GM19240 (cell line): ENCODE measurements at regions not wholly inside any gene's neighbourhood (a gene's known extent, or its start where the extent isn't known, plus 50 kb on each side); places are given as distances from the start of the nearest gene placed in this dataset.

Experiments
- DNase-seq: peaks from one replicate; pipeline ENCODE4 v3.0.0; 2011; ENCODE audit warnings: low spot score; ENCODE audit not compliant: insufficient read length

- DNase-seq, result no peak
Measured at GRCh38 chr1:172887162-172887561, 163.6 kb downstream of the TNFSF18 start.

DNA sequence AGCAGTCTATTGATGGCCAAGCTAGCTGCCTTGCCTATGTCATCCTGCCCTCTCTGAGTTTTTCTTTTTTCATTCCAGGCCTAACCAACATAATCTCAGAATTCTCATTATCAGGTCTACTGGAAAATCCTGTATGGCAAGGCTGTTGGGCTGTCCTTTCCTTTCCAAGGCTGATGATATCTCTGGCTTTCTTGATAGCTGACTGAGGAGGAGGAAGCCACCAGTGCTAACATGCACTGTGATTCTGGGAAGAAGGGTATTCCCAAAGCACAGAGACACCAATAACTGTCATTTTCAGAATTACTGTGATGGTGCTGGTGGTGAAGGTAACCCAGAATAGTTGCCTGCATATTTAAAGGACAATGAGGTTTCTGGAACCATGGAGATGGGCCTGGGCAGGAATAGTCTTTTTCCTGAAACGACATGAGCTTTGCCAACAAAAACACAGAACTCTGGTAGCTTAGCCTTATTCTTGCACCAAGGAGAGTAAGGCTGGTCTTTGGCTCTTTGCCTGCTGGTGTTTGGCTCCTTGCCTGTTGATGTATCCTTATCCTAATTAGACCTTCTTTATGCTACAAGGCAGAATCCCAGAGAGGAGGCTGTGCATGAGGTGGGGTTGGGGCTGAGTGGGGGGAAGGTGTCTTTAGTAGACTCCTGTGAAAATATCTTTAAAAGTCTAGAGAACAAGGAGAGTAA lies 157.4 kb downstream of the TNFSF18 start:
- no peak for DNase-seq

GRCh38 chr1:172894349-172895049 lies 156.2 kb downstream of the TNFSF18 start:
- DNase-seq, result no peak

GRCh38 chr1:172895050-172895460 lies 155.7 kb downstream of the TNFSF18 start:
- peak; percentile 21 for DNase-seq

DNA sequence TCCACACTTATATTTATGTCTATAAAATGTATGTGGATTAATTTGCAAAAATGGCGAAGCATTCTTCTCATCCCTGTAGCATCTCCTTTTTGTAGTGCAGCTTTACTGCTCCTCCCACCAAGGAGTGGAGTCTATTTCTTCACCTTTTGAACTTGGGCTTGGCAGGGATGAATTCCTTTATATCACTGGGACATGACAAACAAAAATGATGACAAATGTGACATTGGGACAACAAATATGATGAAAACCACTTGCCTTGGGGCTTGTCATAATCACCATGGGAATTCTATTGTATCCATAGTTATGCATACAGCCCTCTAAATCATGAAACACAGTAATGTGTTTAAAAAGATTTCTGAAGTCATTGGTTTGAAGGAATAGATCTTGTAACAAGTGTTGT lies 155.0 kb downstream of the TNFSF18 start:
- no peak for DNase-seq

DNA sequence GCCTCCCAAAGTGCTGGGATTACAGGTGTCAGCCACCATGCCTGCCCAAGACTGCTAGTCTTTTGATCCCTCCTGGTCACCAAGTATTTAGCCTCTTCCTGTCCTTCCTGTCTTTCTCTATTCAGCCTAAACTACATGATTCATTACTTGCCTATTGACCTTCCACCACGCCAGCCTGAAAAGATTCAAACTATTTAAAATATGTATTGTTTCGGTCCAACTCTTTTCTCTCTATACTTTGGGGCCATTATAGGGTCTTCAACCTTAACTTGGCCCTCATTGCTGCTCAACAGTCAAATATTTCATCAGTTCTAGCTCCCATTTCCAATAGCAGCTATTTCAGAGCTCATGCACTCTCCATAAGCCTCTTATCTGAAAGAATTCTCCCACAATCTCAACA lies 153.0 kb downstream of the TNFSF18 start:
- no peak for DNase-seq

DNA sequence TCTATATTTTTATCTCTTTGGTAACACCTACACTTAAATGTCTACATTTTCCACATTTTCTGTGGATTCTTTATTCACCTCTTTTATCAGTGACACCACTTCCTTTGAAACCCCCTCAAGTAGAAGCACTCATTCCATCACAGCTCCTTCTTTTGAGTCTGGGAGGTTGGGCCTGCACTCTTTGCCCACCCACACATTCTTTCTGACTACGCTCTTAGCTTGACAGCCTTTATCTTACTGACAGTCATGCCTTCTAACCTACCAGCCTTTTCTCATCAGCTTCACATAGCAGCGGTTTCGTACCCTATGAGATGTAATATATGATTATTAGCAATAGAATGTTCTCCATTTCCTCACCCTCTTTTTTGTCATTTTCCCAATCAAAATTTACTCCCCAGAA lies 151.9 kb downstream of the TNFSF18 start:
- DNase-seq, result no peak

DNA sequence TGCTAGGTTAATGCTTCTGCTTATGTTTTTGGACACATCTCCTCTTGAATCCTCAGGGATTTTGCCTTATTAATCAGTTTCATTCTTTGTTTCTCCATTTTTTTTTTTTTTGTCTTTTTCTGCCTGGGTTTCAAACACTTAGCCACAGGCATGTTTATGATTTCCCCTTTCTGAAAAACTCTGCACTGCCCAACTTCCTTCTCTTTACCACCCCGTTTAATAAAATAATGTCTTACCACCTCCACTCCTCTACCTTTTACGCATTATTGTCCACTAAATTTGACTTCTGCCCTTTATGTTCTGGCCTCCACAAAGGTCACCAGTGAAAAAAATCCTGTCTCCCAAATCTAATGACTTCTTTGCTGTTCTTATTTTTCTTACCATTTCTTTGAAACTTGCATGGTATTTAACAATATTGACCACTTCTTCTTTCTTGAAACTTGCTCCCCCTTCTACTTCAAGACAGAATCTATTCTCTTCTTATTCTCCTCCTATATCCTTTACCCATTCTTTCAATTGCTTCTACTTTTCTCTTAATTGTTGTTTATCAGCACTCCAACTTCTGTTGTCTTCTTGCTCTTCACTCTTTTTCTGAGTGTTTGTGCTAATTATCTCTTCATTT lies 150.3 kb downstream of the TNFSF18 start:
- DNase-seq, result no peak

DNA sequence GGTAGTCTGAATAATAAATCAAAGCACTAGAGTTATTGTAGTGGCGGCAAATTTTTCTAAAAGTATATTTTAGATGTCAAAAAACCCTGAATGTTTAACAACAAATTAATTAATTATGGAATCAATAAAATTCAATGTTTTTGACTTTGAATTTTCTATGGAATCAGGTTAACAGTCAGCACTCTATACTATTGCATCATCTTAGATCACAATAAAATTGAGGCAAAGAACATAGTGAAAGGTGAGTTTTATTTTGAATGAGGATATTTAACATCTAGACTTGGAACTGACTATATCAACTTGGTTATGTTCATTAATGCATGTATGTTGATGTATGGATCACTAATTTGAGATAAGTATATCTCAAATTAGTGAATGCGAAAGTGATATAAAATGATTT lies 148.5 kb downstream of the TNFSF18 start:
- DNase-seq, result no peak

GRCh38 chr1:172902861-172903381 lies 147.8 kb downstream of the TNFSF18 start:
- DNase-seq, result no peak

GRCh38 chr1:172903581-172904220 lies 147.0 kb downstream of the TNFSF18 start:
- DNase-seq, result no peak

- DNase-seq, result no peak
Measured at GRCh38 chr1:172905452-172905851, 145.3 kb downstream of the TNFSF18 start.

- no peak for DNase-seq
Measured at GRCh38 chr1:172906778-172907592, 143.8 kb downstream of the TNFSF18 start.

GRCh38 chr1:172907834-172908326 lies 142.9 kb downstream of the TNFSF18 start:
- no peak for DNase-seq

DNA sequence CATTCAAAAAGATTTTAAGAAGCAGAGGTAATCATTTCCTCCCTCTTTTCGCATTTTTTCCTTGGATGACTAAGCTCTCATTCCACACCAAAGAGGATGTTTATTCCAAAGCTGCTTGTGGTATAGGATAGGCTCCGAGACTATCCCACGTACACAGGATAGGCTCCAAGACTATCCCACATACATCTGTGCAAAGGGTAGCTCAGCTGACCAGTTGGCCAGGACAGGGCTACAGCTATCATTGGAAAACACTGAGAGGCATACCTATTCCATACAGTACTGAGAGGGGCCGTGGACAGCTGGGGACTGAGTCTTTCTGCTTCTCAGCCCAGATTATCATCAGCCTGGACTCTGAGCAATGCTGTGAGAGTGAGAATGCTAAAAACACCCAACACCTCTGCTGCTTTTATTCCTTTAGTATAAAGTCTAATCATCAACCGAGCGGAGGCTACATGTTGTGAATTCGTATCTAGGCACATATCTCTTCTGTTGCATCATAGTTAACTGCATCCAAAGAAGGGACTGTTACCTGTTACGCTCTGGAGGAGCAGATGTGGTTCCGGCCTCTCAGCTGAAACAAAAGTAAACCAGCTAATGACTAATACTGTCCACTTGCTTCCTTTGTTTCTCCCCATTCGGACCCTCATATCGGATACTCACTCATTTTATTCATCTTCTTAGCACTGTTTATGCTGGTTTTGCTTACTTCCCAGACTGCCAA lies 141.0 kb downstream of the TNFSF18 start:
- DNase-seq, result no peak

DNA sequence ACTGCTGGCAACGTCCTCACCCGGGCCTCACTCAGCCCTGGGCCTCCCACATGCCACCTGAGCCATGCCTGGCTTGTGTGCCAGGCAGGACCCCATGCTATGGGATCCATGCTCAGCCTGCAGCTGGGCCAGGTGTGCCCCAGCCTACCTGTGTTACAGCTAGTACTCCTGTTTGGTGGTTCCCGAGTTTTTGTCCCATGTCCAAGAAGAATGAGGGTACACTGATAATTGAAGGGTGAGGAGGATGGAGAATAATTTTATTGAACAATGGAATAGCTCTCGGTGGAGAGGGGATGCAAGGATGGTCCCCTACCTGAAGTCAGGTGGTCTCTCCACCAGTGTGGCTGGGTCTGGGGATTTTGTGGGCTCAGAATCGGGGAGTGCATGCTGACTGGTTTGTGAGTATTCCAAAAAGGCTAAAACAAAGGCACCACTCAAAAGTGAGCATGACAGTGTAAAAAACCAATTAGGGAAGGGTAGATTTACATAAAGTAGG lies 137.9 kb downstream of the TNFSF18 start:
- no peak for DNase-seq

DNA sequence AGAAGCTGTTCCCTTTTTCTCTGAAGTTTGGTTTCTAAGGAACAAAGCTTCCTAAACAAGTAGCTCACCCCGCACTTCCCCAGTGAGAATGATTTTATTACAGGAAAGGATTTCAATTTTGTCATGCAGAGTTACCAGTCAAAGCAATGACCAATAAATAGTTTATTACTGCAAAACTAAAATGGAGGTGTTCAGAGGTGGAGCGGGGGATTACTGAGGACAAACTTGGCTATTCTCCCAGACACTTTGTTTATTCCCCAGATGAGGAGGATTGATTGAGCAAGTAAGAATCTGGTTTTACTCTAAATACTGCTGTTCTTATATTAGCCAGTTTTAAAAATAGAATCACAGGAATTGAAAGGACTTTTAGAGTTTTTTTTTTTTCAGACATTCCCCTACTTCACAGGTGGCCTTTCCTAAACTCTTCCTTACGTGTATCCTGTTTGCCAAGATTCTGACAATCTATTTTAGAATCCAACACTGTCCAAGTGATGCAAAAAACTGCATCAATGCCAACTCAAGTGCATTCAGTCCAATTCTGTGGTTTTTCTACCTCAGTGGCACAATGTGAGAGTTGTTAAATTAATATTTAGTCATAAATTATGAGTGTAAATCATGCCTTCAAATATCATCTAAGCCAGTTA lies 136.1 kb downstream of the TNFSF18 start:
- no peak for DNase-seq

GRCh38 chr1:172915271-172915670 lies 135.5 kb downstream of the TNFSF18 start:
- DNase-seq, result no peak

GRCh38 chr1:172916116-172916515 lies 134.6 kb downstream of the TNFSF18 start:
- no peak for DNase-seq

DNA sequence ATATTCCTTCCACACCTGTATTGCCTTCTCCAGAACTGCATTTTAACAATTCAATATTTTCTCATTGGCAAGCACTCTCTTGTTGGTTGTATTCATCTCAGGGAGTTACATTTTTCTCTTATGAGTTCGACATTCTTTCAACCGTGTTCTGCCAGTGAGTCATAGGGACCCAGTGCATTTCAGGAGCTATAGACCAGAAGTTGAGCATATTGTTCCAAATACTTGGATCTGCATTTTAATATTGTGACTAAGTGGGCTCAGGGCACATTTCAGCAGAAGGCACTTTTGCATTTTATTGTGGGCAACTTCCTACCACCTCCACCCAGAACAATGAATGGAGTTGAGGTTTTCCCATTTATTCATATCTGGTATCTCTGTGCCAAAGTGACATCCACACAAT lies 132.8 kb downstream of the TNFSF18 start:
- no peak for DNase-seq
